ENCODE measurements at regions not wholly inside any gene's neighbourhood (a gene's known extent, or its start where the extent isn't known, plus 50 kb on each side); places are given as distances from the start of the nearest gene placed in this dataset.

DNA sequence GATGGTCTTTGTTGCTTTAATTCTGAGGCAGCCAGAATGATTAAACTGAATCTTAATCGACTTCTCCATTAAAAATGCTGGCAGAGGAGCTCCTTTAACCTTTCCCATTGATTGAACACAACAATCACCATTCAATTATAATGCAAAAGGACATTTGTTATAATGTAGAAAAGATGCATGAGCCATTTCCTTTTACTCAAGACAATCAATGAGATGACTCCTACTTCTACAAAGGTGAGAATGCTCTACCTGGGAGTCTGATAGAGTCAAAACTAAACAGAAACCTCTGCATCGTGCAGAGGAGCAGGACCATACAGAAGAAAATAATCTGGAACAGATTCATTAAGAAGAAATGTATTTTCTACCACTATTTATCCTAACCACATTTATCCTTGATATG, 253.6 kb upstream of the DACH1 start:
- Histone ChIP-seq H3K4me1 (ENCODE audit: insufficient read depth, low read length) (peaks cover 4% of the 10 kb centered on the region), H3K4me2 (ENCODE audit: low read length) (no peak overlapping the region), H3K4me3 (ENCODE audit: low read length) (no peak overlapping the region), H3K79me2 (ENCODE audit: low read length) (no peaks in the 10 kb centered on the region), H3K27me3 (ENCODE audit: low read length) (no peaks in the 10 kb centered on the region), H3K27ac (ENCODE audit: low read length) (no peak overlapping the region), H3F3A (ENCODE audit: low read length, unreplicated experiment) (peaks cover under 1% of the 10 kb centered on the region), H4K20me1 (ENCODE audit: low read length) (no peaks in the 10 kb centered on the region), H2AFZ (ENCODE audit: low read length) (no peak overlapping the region), H3K9me3 (ENCODE audit: low read length) (no peaks in the 10 kb centered on the region), H3K9ac (ENCODE audit: low read length) (no peak overlapping the region), H3K36me3 (ENCODE audit: low read depth, low read length) (no peaks in the 10 kb centered on the region), H3K9me2 (replicated peaks; ENCODE audit: low read length) (no peaks in the 10 kb centered on the region)
- intact Hi-C loops (cut with micrococcal nuclease) = loop anchor here (10.0 kb wide), 1 partner anchor 134 kb away; no protein-coding TSS in a partner anchor
- ATAC-seq = no peak
- CTCF ChIA-PET = no interaction called here
- BruUV-seq (replicated peaks) = no TSS peak
- DNase-seq = no peak
- POLR2A ChIA-PET (ENCODE audit: unreplicated experiment) = no interaction called here
- TF ChIP-seq CTCF (conservative IDR thresholded peaks at IDR 0.05; ENCODE audit: low read depth, low read length) (no peak), EZH2 (IDR thresholded peaks at IDR 0.05; ENCODE audit: low read length, unreplicated experiment) (no peak), EZH2phosphoT487 (IDR thresholded peaks at IDR 0.05; ENCODE audit: borderline replicate concordance, low read length) (no peak)

DNA sequence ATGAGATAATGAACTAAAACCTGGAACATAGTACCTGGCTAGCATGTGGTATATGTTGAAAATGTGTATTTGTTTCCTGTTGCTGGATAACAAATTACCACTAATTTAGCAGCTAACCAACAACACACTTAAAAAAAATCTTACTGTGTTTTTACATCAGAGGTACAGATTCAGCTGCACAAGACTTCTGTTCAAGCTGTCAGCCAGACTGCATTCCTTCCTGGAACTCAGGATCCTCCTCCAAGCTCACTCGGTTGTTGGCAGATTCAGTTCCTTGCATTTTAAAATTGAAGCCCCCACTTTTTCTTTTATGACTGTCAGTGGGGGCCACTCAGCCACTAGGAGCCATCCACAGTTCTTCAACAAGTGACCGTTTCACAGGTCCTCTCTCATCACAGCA, 246.9 kb upstream of the DACH1 start:
- H2AFZ ChIP-seq (ENCODE audit: low read length) = no peak overlapping the region
- H3K4me1 ChIP-seq (ENCODE audit: insufficient read depth, low read length) = peaks cover 18% of the 10 kb centered on the region
- ATAC-seq (no peak), DNase-seq (no peak)
- H4K20me1 ChIP-seq (ENCODE audit: low read length) = no peaks in the 10 kb centered on the region
- H3K4me2 ChIP-seq (ENCODE audit: low read length) = no peak overlapping the region
- no peaks in the 10 kb centered on the region for H3K9me2 ChIP-seq (replicated peaks; ENCODE audit: low read length)
- H3K27ac ChIP-seq (ENCODE audit: low read length) = no peak overlapping the region
- no peaks in the 10 kb centered on the region for H3K79me2 ChIP-seq (ENCODE audit: low read length)
- CTCF ChIA-PET = no interaction called here
- no peaks in the 10 kb centered on the region for H3K27me3 ChIP-seq (ENCODE audit: low read length)
- intact Hi-C loops (cut with micrococcal nuclease) = no loop called here
- no peaks in the 10 kb centered on the region for H3K36me3 ChIP-seq (ENCODE audit: low read depth, low read length)
- no peaks in the 10 kb centered on the region for H3K9me3 ChIP-seq (ENCODE audit: low read length)
- H3F3A ChIP-seq (ENCODE audit: low read length, unreplicated experiment) = no peaks in the 10 kb centered on the region
- POLR2A ChIA-PET (ENCODE audit: unreplicated experiment) = interaction anchor here (0.6 kb wide), 1 partner anchor 209 kb away, joined by 5 read pairs; no protein-coding TSS in a partner anchor
- no TSS peak for BruUV-seq (replicated peaks)
- H3K9ac ChIP-seq (ENCODE audit: low read length) = no peak overlapping the region
- H3K4me3 ChIP-seq (ENCODE audit: low read length) = no peak overlapping the region
- TF ChIP-seq EZH2phosphoT487 (IDR thresholded peaks at IDR 0.05; ENCODE audit: borderline replicate concordance, low read length) = no peak
- TF ChIP-seq EZH2 (IDR thresholded peaks at IDR 0.05; ENCODE audit: low read length, unreplicated experiment) = no peak
- TF ChIP-seq CTCF (conservative IDR thresholded peaks at IDR 0.05; ENCODE audit: low read depth, low read length) = no peak

- no peaks in the 10 kb centered on the region for H3K9me3 ChIP-seq (ENCODE audit: low read length)
- H2AFZ ChIP-seq (ENCODE audit: low read length) = no peak overlapping the region
- H3K4me2 ChIP-seq (ENCODE audit: low read length) = no peak overlapping the region
- H3K36me3 ChIP-seq (ENCODE audit: low read depth, low read length) = no peaks in the 10 kb centered on the region
- TF ChIP-seq EZH2 (IDR thresholded peaks at IDR 0.05; ENCODE audit: low read length, unreplicated experiment) (no peak), CTCF (conservative IDR thresholded peaks at IDR 0.05; ENCODE audit: low read depth, low read length) (no peak), EZH2phosphoT487 (IDR thresholded peaks at IDR 0.05; ENCODE audit: borderline replicate concordance, low read length) (no peak)
- DNase-seq (no peak), ATAC-seq (no peak)
- no peaks in the 10 kb centered on the region for H3K79me2 ChIP-seq (ENCODE audit: low read length)
- H3K4me3 ChIP-seq (ENCODE audit: low read length) = no peak overlapping the region
- H3K27ac ChIP-seq (ENCODE audit: low read length) = no peak overlapping the region
- H3F3A ChIP-seq (ENCODE audit: low read length, unreplicated experiment) = no peaks in the 10 kb centered on the region
- H3K9ac ChIP-seq (ENCODE audit: low read length) = no peak overlapping the region
- ChIA-PET CTCF (no interaction called here), POLR2A (ENCODE audit: unreplicated experiment) (no interaction called here)
- H3K9me2 ChIP-seq (replicated peaks; ENCODE audit: low read length) = no peaks in the 10 kb centered on the region
- BruUV-seq (replicated peaks) = no TSS peak
- no peaks in the 10 kb centered on the region for H4K20me1 ChIP-seq (ENCODE audit: low read length)
- peaks cover 18% of the 10 kb centered on the region for H3K4me1 ChIP-seq (ENCODE audit: insufficient read depth, low read length)
- intact Hi-C loops (cut with micrococcal nuclease) = no loop called here
- no peaks in the 10 kb centered on the region for H3K27me3 ChIP-seq (ENCODE audit: low read length)
These were observed 246.1 kb upstream of the DACH1 start for GRCh38 chr13:72113076-72113475.
